ENCODE measurements at regions not wholly inside any gene's neighbourhood (a gene's known extent, or its start where the extent isn't known, plus 50 kb on each side); places are given as distances from the start of the nearest gene placed in this dataset.

- DNase-seq, result no peak
These were observed 648.8 kb downstream of the ARL4A start for GRCh38 chr7:13336227-13336626.

- no peak for DNase-seq
These were observed 636.8 kb downstream of the ETV1 start for GRCh38 chr7:13352677-13353076.

- DNase-seq, result no peak
These were observed 629.8 kb downstream of the ETV1 start for GRCh38 chr7:13359656-13360055.

GRCh38 chr7:13386741-13387140 is 602.7 kb downstream of the ETV1 start:
- no peak for DNase-seq

- no peak for DNase-seq
These were observed 581.6 kb downstream of the ETV1 start for GRCh38 chr7:13407911-13408310.

GRCh38 chr7:13411151-13411550 is 578.3 kb downstream of the ETV1 start:
- no peak for DNase-seq

GRCh38 chr7:13411636-13412035 is 577.8 kb downstream of the ETV1 start:
- no peak for DNase-seq

GRCh38 chr7:13414181-13414580 is 575.3 kb downstream of the ETV1 start:
- no peak for DNase-seq

GRCh38 chr7:13414661-13415107 is 574.8 kb downstream of the ETV1 start:
- DNase-seq, result no peak

GRCh38 chr7:13416071-13416470 is 573.4 kb downstream of the ETV1 start:
- DNase-seq, result no peak

- DNase-seq, result no peak
These were observed 572.9 kb downstream of the ETV1 start for GRCh38 chr7:13416544-13416943.

- DNase-seq, result no peak
These were observed 568.7 kb downstream of the ETV1 start for GRCh38 chr7:13420726-13421125.

- no peak for DNase-seq
These were observed 567.7 kb downstream of the ETV1 start for GRCh38 chr7:13421776-13422175.

GRCh38 chr7:13433946-13434345 is 555.5 kb downstream of the ETV1 start:
- no peak for DNase-seq

- DNase-seq, result no peak
These were observed 547.2 kb downstream of the ETV1 start for GRCh38 chr7:13442226-13442625.

GRCh38 chr7:13447637-13448036 is 541.8 kb downstream of the ETV1 start:
- no peak for DNase-seq

GRCh38 chr7:13448243-13448642 is 541.2 kb downstream of the ETV1 start:
- no peak for DNase-seq

GRCh38 chr7:13449460-13449859 is 540.0 kb downstream of the ETV1 start:
- no peak for DNase-seq

- no peak for DNase-seq
These were observed 534.4 kb downstream of the ETV1 start for GRCh38 chr7:13454916-13455592.

GRCh38 chr7:13457790-13458189 is 531.7 kb downstream of the ETV1 start:
- no peak for DNase-seq

- no peak for DNase-seq
These were observed 522.5 kb downstream of the ETV1 start for GRCh38 chr7:13466874-13467547.

- DNase-seq, result no peak
These were observed 512.5 kb downstream of the ETV1 start for GRCh38 chr7:13476881-13477444.

GRCh38 chr7:13489386-13489785 is 500.1 kb downstream of the ETV1 start:
- no peak for DNase-seq

- DNase-seq, result no peak
These were observed 492.5 kb downstream of the ETV1 start for GRCh38 chr7:13496976-13497375.

Data from activated CD4-positive, alpha-beta T cell treated with anti-CD3 and anti-CD28 coated beads, Interleukin-2, Interleukin-6, amounts not matched to agents 100 ng/mL and 50 ng/mL, durations not matched to agents 16 hours and 8 hours (primary cell).